ENCODE measurements at regions not wholly inside any gene's neighbourhood (a gene's known extent, or its start where the extent isn't known, plus 50 kb on each side); places are given as distances from the start of the nearest gene placed in this dataset.
"Not testable (repeated sequence)": the region's sequence is repeated elsewhere in the genome, so short reads cannot be mapped to it uniquely, and the experiment has no call there.

GRCh38 chr3:26309536-26309935 is 313.0 kb upstream of the LRRC3B start:
- H3K9me3 ChIP-seq (ENCODE audit: control insufficient read depth in 1 of 2, low read length in 2 of 2); H3K4me1 ChIP-seq (ENCODE audit: control insufficient read depth in 1 of 2, insufficient read depth in 2 of 2, low read length in 2 of 2); H3K4me3 ChIP-seq (ENCODE audit: low read depth in 1 of 2, low read length in 2 of 2); H3K27me3 ChIP-seq (ENCODE audit: low read depth, low read length); H3K27ac ChIP-seq (ENCODE audit: low read length); H3K36me3 ChIP-seq (ENCODE audit: control insufficient read depth in 1 of 2, insufficient read depth in 2 of 2, low read length in 2 of 2): not testable (repeated sequence)

- Histone ChIP-seq H3K4me3 (ENCODE audit: low read depth in 1 of 2, low read length in 2 of 2) (no peak overlapping the region), H3K27me3 (ENCODE audit: low read depth, low read length) (no peaks in the 10 kb centered on the region), H3K9me3 (ENCODE audit: control insufficient read depth in 1 of 2, low read length in 2 of 2) (peaks cover 0 to 3% of the 10 kb centered on the region in 2 donors), H3K27ac (ENCODE audit: low read length) (no peak overlapping the region), H3K36me3 (ENCODE audit: control insufficient read depth in 1 of 2, insufficient read depth in 2 of 2, low read length in 2 of 2) (no peaks in the 10 kb centered on the region), H3K4me1 (ENCODE audit: control insufficient read depth in 1 of 2, insufficient read depth in 2 of 2, low read length in 2 of 2) (no peaks in the 10 kb centered on the region)
Observed at GRCh38 chr3:26312816-26313215, 309.8 kb upstream of the LRRC3B start.

- Histone ChIP-seq H3K27ac (ENCODE audit: low read length) (no peak overlapping the region), H3K4me1 (ENCODE audit: control insufficient read depth in 1 of 2, insufficient read depth in 2 of 2, low read length in 2 of 2) (no peaks in the 10 kb centered on the region), H3K36me3 (ENCODE audit: control insufficient read depth in 1 of 2, insufficient read depth in 2 of 2, low read length in 2 of 2) (no peaks in the 10 kb centered on the region), H3K27me3 (ENCODE audit: low read depth, low read length) (no peaks in the 10 kb centered on the region), H3K9me3 (ENCODE audit: control insufficient read depth in 1 of 2, low read length in 2 of 2) (no peaks in the 10 kb centered on the region), H3K4me3 (ENCODE audit: low read depth in 1 of 2, low read length in 2 of 2) (peak overlapping the region in 1 of 2 donors; percentile 4)
Observed at GRCh38 chr3:26316472-26316871, 306.1 kb upstream of the LRRC3B start.

DNA sequence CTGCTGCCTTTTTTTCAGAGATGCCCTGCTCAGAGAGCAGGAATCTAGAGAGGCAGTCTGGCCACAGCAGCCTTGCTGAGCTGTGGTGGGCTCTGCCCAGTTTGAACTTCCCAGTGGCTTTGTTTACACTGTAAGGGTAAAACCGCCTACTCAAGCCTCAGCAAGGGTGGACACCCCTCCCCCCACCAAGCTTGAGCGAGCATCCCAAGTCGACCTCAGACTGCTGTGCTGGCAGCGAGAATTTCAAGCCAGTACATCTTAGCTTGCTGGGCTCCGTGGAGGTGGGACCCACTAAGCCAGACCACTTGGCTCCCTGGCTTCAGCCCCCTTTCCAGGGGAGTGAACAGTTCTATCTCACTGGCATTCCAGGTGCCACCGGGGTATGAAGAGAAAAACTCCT is 298.8 kb upstream of the LRRC3B start:
- not testable (repeated sequence) for H3K4me3 ChIP-seq (ENCODE audit: low read depth in 1 of 2, low read length in 2 of 2); H3K9me3 ChIP-seq (ENCODE audit: control insufficient read depth in 1 of 2, low read length in 2 of 2); H3K4me1 ChIP-seq (ENCODE audit: control insufficient read depth in 1 of 2, insufficient read depth in 2 of 2, low read length in 2 of 2); H3K36me3 ChIP-seq (ENCODE audit: control insufficient read depth in 1 of 2, insufficient read depth in 2 of 2, low read length in 2 of 2); H3K27ac ChIP-seq (ENCODE audit: low read length); H3K27me3 ChIP-seq (ENCODE audit: low read depth, low read length)

DNA sequence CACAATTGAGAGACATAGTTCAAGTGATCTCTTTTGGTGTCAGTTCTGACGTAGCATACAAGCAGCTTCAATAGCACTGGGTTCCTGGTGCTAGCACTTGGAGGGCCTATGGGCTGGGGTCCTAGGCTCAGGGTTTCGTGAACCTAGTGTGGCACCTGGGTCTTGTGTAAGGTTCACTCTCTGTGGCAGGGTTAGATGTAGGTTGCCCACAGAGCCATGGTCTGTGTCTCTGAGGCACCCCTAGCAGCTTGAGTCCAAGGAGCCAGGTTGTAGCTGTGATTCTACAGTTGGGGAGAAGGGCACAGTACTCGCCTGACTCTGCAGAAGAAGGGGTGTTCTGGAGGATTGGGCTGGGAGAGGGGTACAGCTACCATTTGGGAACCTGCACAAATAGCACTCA is 282.6 kb upstream of the LRRC3B start:
- H3K27me3 ChIP-seq (ENCODE audit: low read depth, low read length): no peaks in the 10 kb centered on the region
- no peaks in the 10 kb centered on the region for H3K4me1 ChIP-seq (ENCODE audit: control insufficient read depth in 1 of 2, insufficient read depth in 2 of 2, low read length in 2 of 2)
- no peaks in the 10 kb centered on the region for H3K9me3 ChIP-seq (ENCODE audit: control insufficient read depth in 1 of 2, low read length in 2 of 2)
- H3K36me3 ChIP-seq (ENCODE audit: control insufficient read depth in 1 of 2, insufficient read depth in 2 of 2, low read length in 2 of 2): no peaks in the 10 kb centered on the region
- H3K27ac ChIP-seq (ENCODE audit: low read length): no peak overlapping the region
- no peak overlapping the region for H3K4me3 ChIP-seq (ENCODE audit: low read depth in 1 of 2, low read length in 2 of 2)

DNA sequence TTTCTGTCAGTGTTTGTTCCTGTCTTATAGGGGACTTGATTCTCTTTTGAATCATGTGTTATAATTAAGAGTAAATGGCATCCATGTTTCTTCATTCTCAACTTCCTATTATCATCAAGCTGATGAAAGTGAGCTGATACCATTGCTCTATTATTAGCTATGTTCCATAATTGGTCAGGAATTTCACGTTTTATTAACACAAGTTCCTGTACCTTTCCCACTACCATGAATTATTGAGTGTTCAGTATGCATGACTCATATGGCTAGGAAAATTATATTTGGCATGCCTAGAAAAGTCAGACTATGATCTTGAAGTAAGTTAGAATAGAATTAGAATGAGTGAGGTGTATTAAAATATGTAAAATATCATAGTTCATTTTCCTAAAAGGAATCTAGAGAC is 278.9 kb upstream of the LRRC3B start:
- Histone ChIP-seq H3K9me3 (ENCODE audit: control insufficient read depth in 1 of 2, low read length in 2 of 2) (peaks cover 0 to 5% of the 10 kb centered on the region in 2 donors), H3K36me3 (ENCODE audit: control insufficient read depth in 1 of 2, insufficient read depth in 2 of 2, low read length in 2 of 2) (no peaks in the 10 kb centered on the region), H3K27me3 (ENCODE audit: low read depth, low read length) (no peaks in the 10 kb centered on the region), H3K4me1 (ENCODE audit: control insufficient read depth in 1 of 2, insufficient read depth in 2 of 2, low read length in 2 of 2) (no peaks in the 10 kb centered on the region), H3K4me3 (ENCODE audit: low read depth in 1 of 2, low read length in 2 of 2) (no peak overlapping the region), H3K27ac (ENCODE audit: low read length) (no peak overlapping the region)

DNA sequence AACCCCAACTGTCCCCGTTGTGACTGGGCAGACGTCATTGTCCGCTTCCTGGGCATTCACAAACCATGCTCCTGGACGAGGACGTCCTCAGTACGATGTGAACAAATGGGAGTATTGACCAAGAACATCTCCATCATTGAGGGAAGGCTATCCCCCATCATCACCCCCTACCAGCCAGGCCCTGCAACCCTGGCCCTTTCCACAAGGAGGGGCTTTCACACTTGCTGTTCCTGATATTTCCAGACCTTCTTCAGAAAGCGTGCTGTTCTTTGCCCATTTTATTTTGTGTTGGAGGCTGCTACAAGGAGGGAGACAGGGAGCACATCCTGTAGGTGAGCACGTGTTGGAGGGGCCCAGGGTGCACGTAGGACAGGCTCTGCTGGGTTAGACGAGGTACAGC is 277.0 kb upstream of the LRRC3B start:
- H3K27me3 ChIP-seq (ENCODE audit: low read depth, low read length): no peaks in the 10 kb centered on the region
- H3K36me3 ChIP-seq (ENCODE audit: control insufficient read depth in 1 of 2, insufficient read depth in 2 of 2, low read length in 2 of 2): no peaks in the 10 kb centered on the region
- H3K27ac ChIP-seq (ENCODE audit: low read length): no peak overlapping the region
- no peaks in the 10 kb centered on the region for H3K4me1 ChIP-seq (ENCODE audit: control insufficient read depth in 1 of 2, insufficient read depth in 2 of 2, low read length in 2 of 2)
- no peak overlapping the region for H3K4me3 ChIP-seq (ENCODE audit: low read depth in 1 of 2, low read length in 2 of 2)
- H3K9me3 ChIP-seq (ENCODE audit: control insufficient read depth in 1 of 2, low read length in 2 of 2): peaks cover 0 to 6% of the 10 kb centered on the region in 2 donors

DNA sequence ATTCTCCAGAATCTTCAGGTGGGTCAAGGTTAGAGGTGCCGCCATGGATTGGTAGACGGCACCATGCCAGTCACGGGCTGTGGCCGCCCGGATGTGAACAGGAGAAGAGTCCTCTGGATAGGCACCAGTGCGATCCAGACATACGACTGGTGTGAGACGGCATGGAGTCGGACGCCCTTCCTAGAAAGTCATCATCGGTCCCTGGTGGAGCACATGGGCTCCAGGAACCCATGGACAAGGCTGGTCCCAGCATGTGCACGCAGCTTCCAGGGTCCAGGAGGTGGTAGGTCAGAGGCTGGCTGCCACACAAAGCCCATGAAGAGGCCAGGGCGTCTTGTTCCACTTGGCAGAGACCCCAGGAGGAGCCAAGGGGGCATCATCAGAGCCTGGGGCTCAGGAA is 276.1 kb upstream of the LRRC3B start:
- no peaks in the 10 kb centered on the region for H3K36me3 ChIP-seq (ENCODE audit: control insufficient read depth in 1 of 2, insufficient read depth in 2 of 2, low read length in 2 of 2)
- no peaks in the 10 kb centered on the region for H3K4me1 ChIP-seq (ENCODE audit: control insufficient read depth in 1 of 2, insufficient read depth in 2 of 2, low read length in 2 of 2)
- peaks cover 0 to 12% of the 10 kb centered on the region in 2 donors for H3K9me3 ChIP-seq (ENCODE audit: control insufficient read depth in 1 of 2, low read length in 2 of 2)
- no peak overlapping the region for H3K27ac ChIP-seq (ENCODE audit: low read length)
- H3K27me3 ChIP-seq (ENCODE audit: low read depth, low read length): no peaks in the 10 kb centered on the region
- no peak overlapping the region for H3K4me3 ChIP-seq (ENCODE audit: low read depth in 1 of 2, low read length in 2 of 2)

- no peak overlapping the region for H3K27ac ChIP-seq (ENCODE audit: low read length)
- no peak overlapping the region for H3K4me3 ChIP-seq (ENCODE audit: low read depth in 1 of 2, low read length in 2 of 2)
- peaks cover 3 to 12% of the 10 kb centered on the region in 2 donors for H3K9me3 ChIP-seq (ENCODE audit: control insufficient read depth in 1 of 2, low read length in 2 of 2)
- no peaks in the 10 kb centered on the region for H3K27me3 ChIP-seq (ENCODE audit: low read depth, low read length)
- H3K4me1 ChIP-seq (ENCODE audit: control insufficient read depth in 1 of 2, insufficient read depth in 2 of 2, low read length in 2 of 2): no peaks in the 10 kb centered on the region
- H3K36me3 ChIP-seq (ENCODE audit: control insufficient read depth in 1 of 2, insufficient read depth in 2 of 2, low read length in 2 of 2): no peaks in the 10 kb centered on the region
Observed at GRCh38 chr3:26347150-26347549, 275.4 kb upstream of the LRRC3B start.

DNA sequence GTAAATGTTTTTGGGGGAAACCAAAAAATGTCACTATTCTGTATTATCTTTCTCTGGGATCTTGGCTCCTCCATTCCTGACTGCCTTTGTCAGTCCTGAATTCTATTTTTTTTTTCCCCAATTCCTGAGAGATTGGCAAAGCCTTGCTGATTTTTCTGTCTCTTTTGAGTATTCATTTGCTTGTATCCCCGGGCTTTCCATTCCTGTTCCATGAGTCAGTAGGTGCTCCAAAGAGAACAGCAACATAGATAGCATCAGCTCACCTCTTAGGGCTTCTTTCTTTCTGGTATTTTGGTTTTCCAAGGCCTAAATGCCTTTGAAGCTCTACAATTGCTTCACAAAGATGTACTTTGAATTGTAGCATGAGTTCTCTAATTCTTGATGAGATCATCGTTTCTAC is 271.7 kb upstream of the LRRC3B start:
- H3K27ac ChIP-seq (ENCODE audit: low read length): no peak overlapping the region

DNA sequence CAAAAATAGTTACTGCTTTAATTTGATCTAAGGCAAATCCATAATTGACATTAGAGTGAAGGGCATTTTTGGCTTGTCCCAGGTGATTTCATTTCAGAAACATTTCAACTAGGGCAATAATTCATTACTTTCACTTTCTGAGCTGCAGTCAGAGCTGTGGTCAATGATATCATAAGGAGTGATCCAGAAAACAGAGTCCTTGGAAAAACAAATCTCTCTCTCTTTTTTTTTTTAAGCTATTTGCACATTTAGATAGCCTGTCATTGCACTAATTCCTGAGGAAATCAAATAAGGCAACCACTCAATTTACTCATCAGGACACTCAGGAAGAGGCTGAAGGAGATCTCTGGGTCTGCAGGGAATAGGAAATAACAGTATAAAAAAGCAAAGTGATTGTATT is 269.5 kb upstream of the LRRC3B start:
- peaks cover 4 to 7% of the 10 kb centered on the region in 2 donors for H3K9me3 ChIP-seq (ENCODE audit: control insufficient read depth in 1 of 2, low read length in 2 of 2)
- H3K27ac ChIP-seq (ENCODE audit: low read length): no peak overlapping the region
- no peaks in the 10 kb centered on the region for H3K4me1 ChIP-seq (ENCODE audit: control insufficient read depth in 1 of 2, insufficient read depth in 2 of 2, low read length in 2 of 2)
- no peak overlapping the region for H3K4me3 ChIP-seq (ENCODE audit: low read depth in 1 of 2, low read length in 2 of 2)
- H3K36me3 ChIP-seq (ENCODE audit: control insufficient read depth in 1 of 2, insufficient read depth in 2 of 2, low read length in 2 of 2): no peaks in the 10 kb centered on the region
- H3K27me3 ChIP-seq (ENCODE audit: low read depth, low read length): no peaks in the 10 kb centered on the region

More for the DNA sequence above, 271.7 kb upstream of the LRRC3B start:
- Histone ChIP-seq H3K4me1 (ENCODE audit: control insufficient read depth in 1 of 2, insufficient read depth in 2 of 2, low read length in 2 of 2) (no peaks in the 10 kb centered on the region), H3K27me3 (ENCODE audit: low read depth, low read length) (no peaks in the 10 kb centered on the region), H3K4me3 (ENCODE audit: low read depth in 1 of 2, low read length in 2 of 2) (no peak overlapping the region), H3K36me3 (ENCODE audit: control insufficient read depth in 1 of 2, insufficient read depth in 2 of 2, low read length in 2 of 2) (no peaks in the 10 kb centered on the region), H3K9me3 (ENCODE audit: control insufficient read depth in 1 of 2, low read length in 2 of 2) (peaks cover 4 to 12% of the 10 kb centered on the region in 2 donors)

DNA sequence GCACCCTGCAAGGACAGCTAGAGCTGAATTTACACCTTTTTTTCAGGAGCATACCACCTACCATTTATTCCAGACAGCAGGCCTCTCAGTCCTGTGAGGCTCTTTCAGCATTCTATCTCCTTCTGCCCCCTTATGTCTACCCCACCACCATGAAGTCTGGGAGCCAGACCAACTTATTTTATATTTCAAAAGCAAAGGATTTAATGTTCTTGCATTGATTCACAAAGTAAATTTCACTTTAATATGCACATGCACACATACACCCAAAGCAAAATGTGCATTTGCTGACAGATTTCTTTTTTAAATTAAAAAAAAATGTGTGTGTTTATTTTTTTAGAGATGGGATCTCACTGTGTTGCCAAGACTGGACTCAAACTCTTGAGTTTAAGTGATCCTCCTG is 264.2 kb upstream of the LRRC3B start:
- no peaks in the 10 kb centered on the region for H3K36me3 ChIP-seq (ENCODE audit: control insufficient read depth in 1 of 2, insufficient read depth in 2 of 2, low read length in 2 of 2)
- no peak overlapping the region for H3K4me3 ChIP-seq (ENCODE audit: low read depth in 1 of 2, low read length in 2 of 2)
- peaks cover 0 to 3% of the 10 kb centered on the region in 2 donors for H3K9me3 ChIP-seq (ENCODE audit: control insufficient read depth in 1 of 2, low read length in 2 of 2)
- no peaks in the 10 kb centered on the region for H3K27me3 ChIP-seq (ENCODE audit: low read depth, low read length)
- no peak overlapping the region for H3K27ac ChIP-seq (ENCODE audit: low read length)
- H3K4me1 ChIP-seq (ENCODE audit: control insufficient read depth in 1 of 2, insufficient read depth in 2 of 2, low read length in 2 of 2): no peaks in the 10 kb centered on the region

All from muscle layer of duodenum (tissue), 2 donors.